ENCODE measurements at regions not wholly inside any gene's neighbourhood (a gene's known extent, or its start where the extent isn't known, plus 50 kb on each side); places are given as distances from the start of the nearest gene placed in this dataset.

- no peak for DNase-seq (ENCODE audit: low read depth, low spot score)
- TF ChIP-seq CTCF (optimal IDR thresholded peaks at IDR 0.05 in 1 of 3, IDR thresholded peaks at IDR 0.05 in 1 of 3, conservative IDR thresholded peaks at IDR 0.05 in 1 of 3; ENCODE audit: extremely low read depth in 1 of 3, insufficient read depth in 2 of 3, low read length in 3 of 3) = no peak
- no peak for TF ChIP-seq EZH2 (IDR thresholded peaks at IDR 0.05; ENCODE audit: low read length)
- H3K36me3 ChIP-seq (ENCODE audit: control insufficient read depth in 2 of 2, extremely low read depth in 1 of 2, insufficient read depth in 2 of 2, low read length in 2 of 2) = no peaks in the 10 kb centered on the region
- dilution Hi-C loops (cut with MboI; ENCODE audit: extremely low pct_ligation_motif_present, low sequenced_read_pairs) = no loop called here
- no peaks in the 10 kb centered on the region for H3K9me1 ChIP-seq (ENCODE audit: control insufficient read depth, extremely low read depth, insufficient read depth, low read length)
- H3K4me1 ChIP-seq (ENCODE audit: control insufficient read depth, extremely low read depth, insufficient read depth, low read length) = no peaks in the 10 kb centered on the region
- no peaks in the 10 kb centered on the region for H3K79me2 ChIP-seq (ENCODE audit: control insufficient read depth, insufficient read depth, low read length)
- H3K27ac ChIP-seq (ENCODE audit: control insufficient read depth, insufficient read depth, low read length) = no peak overlapping the region
- H3K4me3 ChIP-seq (ENCODE audit: control insufficient read depth in 2 of 3, extremely low read depth in 1 of 3, insufficient read depth in 2 of 3, low read depth in 1 of 3, low read length in 3 of 3) = no peak overlapping the region
- no peak for FAIRE-seq
- H4K20me1 ChIP-seq (ENCODE audit: control insufficient read depth, extremely low read depth, insufficient read depth, low read length) = no peaks in the 10 kb centered on the region
- H3K9ac ChIP-seq (ENCODE audit: control insufficient read depth, extremely low read depth, insufficient read depth, low read length) = no peak overlapping the region
- no peak overlapping the region for H2AFZ ChIP-seq (ENCODE audit: control insufficient read depth, low read length)
- no peaks in the 10 kb centered on the region for H3K27me3 ChIP-seq (ENCODE audit: control insufficient read depth, extremely low read depth, insufficient read depth, low read length)
- H3K4me2 ChIP-seq (ENCODE audit: control insufficient read depth, extremely low read depth, insufficient read depth, low read depth, low read length) = no peak overlapping the region
- H3K9me3 ChIP-seq (ENCODE audit: control insufficient read depth, low read depth, low read length) = no peaks in the 10 kb centered on the region
Observed at GRCh38 chr5:18507114-18507513, 872.9 kb downstream of the TAF11L14 start.

GRCh38 chr5:18517641-18518380 lies 883.6 kb downstream of the TAF11L14 start:
- no peak for FAIRE-seq
- dilution Hi-C loops (cut with MboI; ENCODE audit: extremely low pct_ligation_motif_present, low sequenced_read_pairs) = no loop called here

More at GRCh38 chr5:18517641-18518380, 883.6 kb downstream of the TAF11L14 start:
- Histone ChIP-seq H3K4me2 (ENCODE audit: control insufficient read depth, extremely low read depth, insufficient read depth, low read depth, low read length) (no peak overlapping the region), H3K27ac (ENCODE audit: control insufficient read depth, insufficient read depth, low read length) (no peak overlapping the region), H3K4me3 (ENCODE audit: control insufficient read depth in 2 of 3, extremely low read depth in 1 of 3, insufficient read depth in 2 of 3, low read depth in 1 of 3, low read length in 3 of 3) (no peak overlapping the region), H3K9me3 (ENCODE audit: control insufficient read depth, low read depth, low read length) (no peaks in the 10 kb centered on the region), H3K27me3 (ENCODE audit: control insufficient read depth, extremely low read depth, insufficient read depth, low read length) (no peaks in the 10 kb centered on the region), H4K20me1 (ENCODE audit: control insufficient read depth, extremely low read depth, insufficient read depth, low read length) (no peaks in the 10 kb centered on the region), H3K36me3 (ENCODE audit: control insufficient read depth in 2 of 2, extremely low read depth in 1 of 2, insufficient read depth in 2 of 2, low read length in 2 of 2) (no peaks in the 10 kb centered on the region), H3K9ac (ENCODE audit: control insufficient read depth, extremely low read depth, insufficient read depth, low read length) (no peak overlapping the region), H3K79me2 (ENCODE audit: control insufficient read depth, insufficient read depth, low read length) (no peaks in the 10 kb centered on the region), H2AFZ (ENCODE audit: control insufficient read depth, low read length) (no peak overlapping the region), H3K4me1 (ENCODE audit: control insufficient read depth, extremely low read depth, insufficient read depth, low read length) (no peaks in the 10 kb centered on the region), H3K9me1 (ENCODE audit: control insufficient read depth, extremely low read depth, insufficient read depth, low read length) (no peaks in the 10 kb centered on the region)
- TF ChIP-seq EZH2 (IDR thresholded peaks at IDR 0.05; ENCODE audit: low read length) (no peak), CTCF (optimal IDR thresholded peaks at IDR 0.05 in 1 of 3, IDR thresholded peaks at IDR 0.05 in 1 of 3, conservative IDR thresholded peaks at IDR 0.05 in 1 of 3; ENCODE audit: extremely low read depth in 1 of 3, insufficient read depth in 2 of 3, low read length in 3 of 3) (no peak)
- no peak for DNase-seq (ENCODE audit: low read depth, low spot score)
